SK-N-SH (cell line): ENCODE measurements at regions not wholly inside any gene's neighbourhood (a gene's known extent, or its start where the extent isn't known, plus 50 kb on each side); places are given as distances from the start of the nearest gene placed in this dataset.

Experiments used
- CTCF ChIA-PET: fragments of 300-600, 350-600 bp; formaldehyde crosslinking; extraction: SDS; loops from one replicate; lab custom pipeline; 2021; lab: Yijun Ruan, JAX
- POLR2A ChIA-PET: fragments of 350-600 bp; sonication (Branson Sonifier 250); formaldehyde crosslinking; extraction: SDS; loops from one replicate; lab custom pipeline; 2020; ENCODE audit warnings: antibody characterized with exemption, inconsistent platforms; lab: Yijun Ruan, JAX
- DNase-seq: peaks from one replicate; pipeline ENCODE4 v3.0.0; 2012
- H2AFZ ChIP-seq: fragments of 200-600 bp; sonication (generic); 2 replicates; pipeline ENCODE4 v1.8.1; 2016; ENCODE audit warnings: antibody characterized with exemption, mild to moderate bottlenecking, low read depth
- H3F3A ChIP-seq: fragments of 200-600 bp; sonication (generic); replicated peaks from 2 replicates; pipeline ENCODE3; 2016; ENCODE audit warnings: antibody characterized with exemption, mild to moderate bottlenecking; ENCODE audit not compliant: insufficient read depth
- H3K27ac ChIP-seq, 2 experiments: fragments of 200-500 bp in 1 of 2; fragments of 200-600 bp in 1 of 2; sonication (Bioruptor generic) in 1 of 2; sonication (generic), shearing (Covaris generic) in 1 of 2; 2 replicates each; pipeline versions ENCODE4 v1.5.1 to v1.6.1; 2014 to 2016; ENCODE audit warnings: low read depth in 2 of 2, inconsistent platforms in 1 of 2, low read length in 1 of 2, mild to moderate bottlenecking in 1 of 2, mixed read lengths in 1 of 2
- H3K27me3 ChIP-seq: fragments of 200-600 bp; sonication (generic), shearing (Covaris generic); 2 replicates; pipeline ENCODE4 v1.6.1; 2016; ENCODE audit warnings: mixed run types; ENCODE audit not compliant: insufficient read depth
- H3K36me3 ChIP-seq, 2 experiments: fragments of 200-500 bp in 1 of 2; fragments of 200-600 bp in 1 of 2; sonication (Bioruptor generic) in 1 of 2; sonication (generic) in 1 of 2; replicated peaks in 1 of 2; 2 replicates each; pipeline versions ENCODE3 to v1.5.1; 2014 to 2016; ENCODE audit warnings: low read length in 1 of 2, mild to moderate bottlenecking in 1 of 2; ENCODE audit not compliant: insufficient read depth in 2 of 2, control insufficient read depth in 1 of 2
- H3K4me1 ChIP-seq, 2 experiments: fragments of 200-500 bp in 1 of 2; fragments of 200-600 bp in 1 of 2; sonication (Bioruptor generic) in 1 of 2; sonication (generic), shearing (Covaris generic) in 1 of 2; 2 replicates each; pipeline versions ENCODE4 v1.5.1 to v1.6.1; 2014 to 2016; ENCODE audit warnings: low read depth in 1 of 2, low read length in 1 of 2, mixed run types in 1 of 2; ENCODE audit not compliant: insufficient read depth in 2 of 2, control insufficient read depth in 1 of 2
- H3K4me2 ChIP-seq: fragments of 200-600 bp; sonication (generic), shearing (Covaris generic); 2 replicates; pipeline ENCODE4 v1.6.1; 2017; ENCODE audit warnings: mixed run types
- H3K4me3 ChIP-seq, 2 experiments: fragments of 200-500 bp in 1 of 2; fragments of 200-600 bp in 1 of 2; sonication (Bioruptor generic) in 1 of 2; sonication (generic), shearing (Covaris generic) in 1 of 2; 2 replicates each; pipeline versions ENCODE4 v1.5.1 to v1.8.1; 2014 to 2016; ENCODE audit warnings: low read depth in 2 of 2, inconsistent platforms in 1 of 2, low read length in 1 of 2, mild to moderate bottlenecking in 1 of 2, mixed read lengths in 1 of 2, moderate library complexity in 1 of 2
- H3K79me2 ChIP-seq: fragments of 200-600 bp; sonication (generic); 2 replicates; pipeline ENCODE4 v1.8.1; 2017; ENCODE audit warnings: mild to moderate bottlenecking; ENCODE audit not compliant: insufficient read depth
- H3K9ac ChIP-seq: fragments of 200-600 bp; sonication (generic); 2 replicates; pipeline ENCODE4 v1.6.1; 2017; ENCODE audit warnings: mixed run types
- H3K9me2 ChIP-seq: fragments of 200-600 bp; sonication (generic); 2 replicates; pipeline ENCODE4 v1.6.1; 2017; ENCODE audit warnings: mixed run types
- H3K9me3 ChIP-seq: fragments of 200-600 bp; sonication (generic); 2 replicates; pipeline ENCODE4 v1.6.1; 2017; ENCODE audit warnings: mixed run types, mild to moderate bottlenecking, moderate library complexity
- H4K20me1 ChIP-seq: fragments of 200-600 bp; sonication (generic); 2 replicates; pipeline ENCODE4 v1.6.1; 2017; ENCODE audit warnings: mild to moderate bottlenecking, mixed run types; ENCODE audit not compliant: insufficient read depth
- CHD2 ChIP-seq: fragments of 150-350 bp; IDR thresholded peaks from 2 replicates; pipeline ENCODE4 v1.6.1; 2018; ENCODE audit warnings: low read length; ENCODE audit not compliant: partially characterized antibody
- ELF1 ChIP-seq: IDR thresholded peaks from 2 replicates; pipeline ENCODE4 v1.4.0; 2012
- EZH2phosphoT487 ChIP-seq: fragments of 200-600 bp; sonication (generic); IDR thresholded peaks from 2 replicates; pipeline ENCODE4 v1.6.1; 2017; ENCODE audit warnings: low read depth, mixed run types, mild to moderate bottlenecking, antibody characterized with exemption, moderate library complexity, borderline replicate concordance
- FOSL2 ChIP-seq: IDR thresholded peaks from 2 replicates; pipeline ENCODE4 v1.4.0; 2012; ENCODE audit warnings: low read depth, mild to moderate bottlenecking, moderate library complexity, borderline replicate concordance
- FOXM1 ChIP-seq: IDR thresholded peaks from 2 replicates; pipeline ENCODE4 v1.4.0; 2012; ENCODE audit warnings: low read depth, mild to moderate bottlenecking
- GABPA ChIP-seq: IDR thresholded peaks from 2 replicates; pipeline ENCODE4 v1.4.0; 2012; ENCODE audit warnings: low read depth, mild to moderate bottlenecking
- GATA2 ChIP-seq: sonication (generic); formaldehyde crosslinking; IDR thresholded peaks from 2 replicates; pipeline ENCODE4 v1.5.0; 2020; ENCODE audit warnings: mild to moderate bottlenecking, missing genetic modification reagents
- JUND ChIP-seq: IDR thresholded peaks from 2 replicates; pipeline ENCODE4 v1.4.0; 2012
- MAX ChIP-seq: IDR thresholded peaks from 2 replicates; pipeline ENCODE4 v1.4.0; 2012; ENCODE audit warnings: low read depth
- MXI1 ChIP-seq: IDR thresholded peaks from 2 replicates; pipeline ENCODE4 v1.6.1; 2012; ENCODE audit warnings: mild to moderate bottlenecking, low read depth, low read length, improper control_type of control experiment
- NFIC ChIP-seq: IDR thresholded peaks from 2 replicates; pipeline ENCODE4 v1.4.0; 2012; ENCODE audit warnings: borderline replicate concordance
- PBX3 ChIP-seq: IDR thresholded peaks from 2 replicates; pipeline ENCODE4; 2012
- POLR2AphosphoS5 ChIP-seq: IDR thresholded peaks from 2 replicates; pipeline ENCODE4 v1.6.1; 2012; ENCODE audit warnings: low read depth, low read length
- RAD21 ChIP-seq: IDR thresholded peaks from 2 replicates; pipeline ENCODE4 v1.6.1; 2012; ENCODE audit warnings: mild to moderate bottlenecking, low read length
- RCOR1 ChIP-seq: fragments of 150-350 bp; IDR thresholded peaks from 2 replicates; pipeline ENCODE4 v1.6.1; 2017; ENCODE audit warnings: antibody characterized with exemption, low read length
- REST ChIP-seq: IDR thresholded peaks from 2 replicates; pipeline ENCODE4 v1.6.1; 2012; ENCODE audit warnings: mild to moderate bottlenecking, low read depth, low read length, moderate library complexity
- RFX5 ChIP-seq: IDR thresholded peaks from 2 replicates; pipeline ENCODE4 v1.6.1; 2012; ENCODE audit warnings: mild to moderate bottlenecking, improper control_type of control experiment, low read length
- RXRA ChIP-seq: IDR thresholded peaks from 2 replicates; pipeline ENCODE4 v1.4.0; 2012; ENCODE audit warnings: low read depth, mild to moderate bottlenecking, borderline replicate concordance
- SIN3A ChIP-seq: IDR thresholded peaks from 2 replicates; pipeline ENCODE4 v1.6.1; 2012; ENCODE audit warnings: low read depth, mild to moderate bottlenecking, low read length, moderate library complexity, borderline replicate concordance
- SMC3 ChIP-seq: IDR thresholded peaks from 2 replicates; pipeline ENCODE4 v1.6.1; 2012; ENCODE audit warnings: low read depth, low read length, improper control_type of control experiment
- TAF1 ChIP-seq: IDR thresholded peaks from 2 replicates; pipeline ENCODE4 v1.6.1; 2012; ENCODE audit warnings: low read depth, mild to moderate bottlenecking, low read length, moderate library complexity, borderline replicate concordance
- TEAD4 ChIP-seq: IDR thresholded peaks from 2 replicates; pipeline ENCODE4 v1.4.0; 2012; ENCODE audit warnings: mild to moderate bottlenecking, borderline replicate concordance; ENCODE audit not compliant: insufficient read depth
- WGBS: methylation state at CpG from one replicate; pipeline ENCODE4 v1.1.6; 2017; ENCODE audit warnings: low lambda C conversion rate; 5-methylcytosine and 5-hydroxymethylcytosine counted together
- TF ChIP-seq, protein P1 (sequence below): fragments of 200-600 bp; sonication (generic); IDR thresholded peaks from 2 replicates; pipeline ENCODE4 v1.6.1; 2017; ENCODE audit warnings: antibody characterized with exemption, mild to moderate bottlenecking, moderate library complexity

GRCh38 chr19:46920362-46920761 lies 59.6 kb downstream of the ARHGAP35 start:
- Histone ChIP-seq H2AFZ (no peak overlapping the region), H3K9me3 (no peaks in the 10 kb centered on the region), H3K79me2 (peaks cover 100% of the 10 kb centered on the region), H3F3A (peaks cover 17% of the 10 kb centered on the region), H3K9ac (no peak overlapping the region), H3K27me3 (no peaks in the 10 kb centered on the region), H3K9me2 (no peaks in the 10 kb centered on the region), H3K4me2 (no peak overlapping the region), H3K36me3 (peaks cover 31 to 49% of the 10 kb centered on the region in 2 experiments), H3K27ac (no peak overlapping the region), H3K4me3 (no peak overlapping the region)
- no peak for TF ChIP-seq SIN3A
- no peak for TF ChIP-seq TAF1
- no peak for TF ChIP-seq GATA2 (CRISPR knock-in tag)
- no peak for TF ChIP-seq RAD21
- no peak for TF ChIP-seq FOSL2
- TF ChIP-seq MAX = no peak
- TF ChIP-seq, all 33 proteins: peak for 0
- Histone ChIP-seq H3K4me1 (peaks cover 6 to 13% of the 10 kb centered on the region in 2 experiments; a peak in 3 of 4 replicates), H4K20me1 (peaks cover 71% of the 10 kb centered on the region)
- WGBS = 90% methylated on average over 14 of the region's 14 CpGs
- CTCF ChIA-PET = interaction anchor here (0.9 to 1.7 kb wide), 2 partner anchors 93 to 116 kb away, joined by 3 to 5 read pairs; no protein-coding TSS in a partner anchor
- DNase-seq = no peak
- POLR2A ChIA-PET = no interaction called here

DNA sequence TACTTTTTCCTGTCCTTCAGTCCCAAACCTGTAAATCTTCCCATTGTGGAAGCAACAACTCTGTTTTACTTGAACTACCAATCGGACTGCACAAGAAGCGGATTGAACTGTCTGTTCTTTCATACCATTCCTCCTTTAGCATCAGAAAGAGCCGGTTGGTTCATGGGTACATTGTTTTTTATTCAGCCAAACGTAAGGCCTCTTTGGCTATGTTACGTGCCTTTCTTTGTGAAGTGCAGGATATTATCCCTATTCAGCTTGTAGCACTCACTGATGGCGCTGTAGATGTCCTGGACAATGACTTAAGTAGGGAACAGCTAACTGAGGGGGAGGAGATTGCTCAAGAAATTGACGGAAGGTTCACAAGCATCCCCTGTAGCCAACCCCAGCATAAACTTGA lies 60.3 kb downstream of the ARHGAP35 start:
- Histone ChIP-seq H3K4me2 (no peak overlapping the region), H3K36me3 (peaks cover 31 to 49% of the 10 kb centered on the region in 2 experiments), H3K4me1 (peaks cover 10 to 19% of the 10 kb centered on the region in 2 experiments; a peak in 3 of 4 replicates), H2AFZ (no peak overlapping the region), H3K9me2 (no peaks in the 10 kb centered on the region), H3F3A (peaks cover 21% of the 10 kb centered on the region), H3K9ac (no peak overlapping the region), H3K79me2 (peaks cover 100% of the 10 kb centered on the region), H3K9me3 (no peaks in the 10 kb centered on the region), H3K4me3 (no peak overlapping the region), H4K20me1 (peaks cover 75% of the 10 kb centered on the region), H3K27me3 (no peaks in the 10 kb centered on the region), H3K27ac (no peak overlapping the region)
- no peak for DNase-seq
- WGBS = 96% methylated on average over 7 of the region's 7 CpGs
- ChIA-PET CTCF (no interaction called here), POLR2A (no interaction called here)
- TF ChIP-seq FOXM1 (no peak), ELF1 (no peak), MXI1 (no peak), RCOR1 (no peak), REST (no peak), PBX3 (no peak), CHD2 (no peak), MAX (no peak), RXRA (no peak), SMC3 (no peak), POLR2AphosphoS5 (no peak), SIN3A (no peak), RFX5 (no peak), EZH2phosphoT487 (no peak), TEAD4 (no peak), JUND (no peak), GABPA (no peak), NFIC (no peak)
- TF ChIP-seq, protein P1, sequence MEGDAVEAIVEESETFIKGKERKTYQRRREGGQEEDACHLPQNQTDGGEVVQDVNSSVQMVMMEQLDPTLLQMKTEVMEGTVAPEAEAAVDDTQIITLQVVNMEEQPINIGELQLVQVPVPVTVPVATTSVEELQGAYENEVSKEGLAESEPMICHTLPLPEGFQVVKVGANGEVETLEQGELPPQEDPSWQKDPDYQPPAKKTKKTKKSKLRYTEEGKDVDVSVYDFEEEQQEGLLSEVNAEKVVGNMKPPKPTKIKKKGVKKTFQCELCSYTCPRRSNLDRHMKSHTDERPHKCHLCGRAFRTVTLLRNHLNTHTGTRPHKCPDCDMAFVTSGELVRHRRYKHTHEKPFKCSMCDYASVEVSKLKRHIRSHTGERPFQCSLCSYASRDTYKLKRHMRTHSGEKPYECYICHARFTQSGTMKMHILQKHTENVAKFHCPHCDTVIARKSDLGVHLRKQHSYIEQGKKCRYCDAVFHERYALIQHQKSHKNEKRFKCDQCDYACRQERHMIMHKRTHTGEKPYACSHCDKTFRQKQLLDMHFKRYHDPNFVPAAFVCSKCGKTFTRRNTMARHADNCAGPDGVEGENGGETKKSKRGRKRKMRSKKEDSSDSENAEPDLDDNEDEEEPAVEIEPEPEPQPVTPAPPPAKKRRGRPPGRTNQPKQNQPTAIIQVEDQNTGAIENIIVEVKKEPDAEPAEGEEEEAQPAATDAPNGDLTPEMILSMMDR = no peak
